ENCODE measurements at regions not wholly inside any gene's neighbourhood (a gene's known extent, or its start where the extent isn't known, plus 50 kb on each side); places are given as distances from the start of the nearest gene placed in this dataset.

DNA sequence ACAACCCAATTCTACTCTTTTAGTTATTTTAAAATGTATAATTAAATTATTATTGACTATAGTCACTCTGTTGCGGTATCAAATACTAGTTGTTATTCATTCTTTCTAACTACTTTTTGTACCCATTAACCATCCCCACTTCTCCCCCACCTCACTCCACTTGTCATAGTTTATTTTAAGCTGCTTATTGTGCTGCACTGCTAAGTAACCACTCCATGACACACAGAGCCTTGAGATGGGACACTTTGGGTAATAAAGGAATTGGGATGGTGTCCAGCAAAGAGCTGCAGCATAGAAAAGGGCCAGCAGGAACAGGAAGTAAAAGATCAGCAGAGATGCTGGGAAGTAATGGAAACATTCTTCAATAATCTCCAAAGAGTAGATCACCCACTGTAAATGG is 123.0 kb downstream of the RPS29 start:
- no peak for DNase-seq

GRCh38 chr14:49461529-49462401 is 124.4 kb downstream of the RPS29 start:
- DNase-seq: peak; percentile 73

DNA sequence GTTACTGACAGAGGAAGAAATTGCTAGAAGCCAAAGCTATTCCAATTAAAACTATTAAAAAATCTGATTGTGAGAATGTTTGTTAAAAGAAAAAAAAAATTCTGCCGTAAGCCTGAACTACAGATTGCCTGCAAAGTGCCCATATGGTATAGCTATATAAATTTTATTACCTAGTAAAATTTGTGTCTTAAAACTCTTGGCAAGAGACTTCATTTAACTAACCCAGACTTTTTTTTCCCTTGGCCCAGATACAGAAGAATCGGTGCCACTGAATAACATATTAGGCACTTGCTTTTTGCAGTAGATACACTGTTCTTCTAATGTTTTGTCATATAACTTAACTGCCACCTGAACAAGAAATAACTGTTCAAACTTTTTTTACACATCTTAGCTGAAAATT is 125.5 kb downstream of the RPS29 start:
- DNase-seq: no peak

DNA sequence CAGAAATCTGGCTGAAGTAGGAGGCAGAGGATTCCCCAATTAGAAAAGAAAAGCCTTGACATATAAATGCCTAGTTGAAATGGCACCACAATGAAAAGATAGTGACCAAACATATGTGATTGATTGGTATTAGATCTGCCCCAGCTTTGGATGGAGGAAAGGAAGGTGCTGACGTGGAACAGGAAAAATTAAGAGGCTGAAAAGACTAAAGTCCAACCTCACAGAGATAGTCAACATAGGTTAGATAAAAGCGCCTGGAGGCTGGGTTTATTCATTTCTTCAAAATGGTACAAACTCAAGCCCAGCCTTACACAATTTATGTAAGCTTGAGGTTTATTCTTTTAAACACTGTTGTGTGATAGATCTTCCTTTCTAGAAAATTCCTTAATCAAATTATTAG is 129.6 kb downstream of the RPS29 start:
- no peak for DNase-seq

GRCh38 chr14:49451938-49452337 is 134.2 kb downstream of the RPS29 start:
- DNase-seq: no peak

DNA sequence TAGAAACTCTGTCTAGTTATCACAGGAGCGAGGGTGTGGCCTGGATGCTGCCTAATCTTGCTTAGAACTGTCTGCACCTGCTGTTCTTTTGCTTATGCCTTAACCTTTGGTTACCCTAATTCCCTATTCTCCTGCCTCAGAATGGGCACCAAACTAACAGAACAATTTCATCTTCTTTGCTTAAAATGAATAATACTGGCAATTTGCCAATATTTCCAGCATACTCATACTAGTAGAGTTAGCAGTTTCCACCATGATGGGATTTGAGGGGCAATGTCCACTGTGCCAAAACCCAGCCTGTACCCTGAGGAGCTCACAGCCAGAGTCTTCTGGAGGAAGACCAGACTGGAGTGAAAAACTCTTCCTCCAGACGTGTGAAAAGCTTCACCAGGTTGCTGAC is 136.4 kb downstream of the RPS29 start:
- no peak for DNase-seq

DNA sequence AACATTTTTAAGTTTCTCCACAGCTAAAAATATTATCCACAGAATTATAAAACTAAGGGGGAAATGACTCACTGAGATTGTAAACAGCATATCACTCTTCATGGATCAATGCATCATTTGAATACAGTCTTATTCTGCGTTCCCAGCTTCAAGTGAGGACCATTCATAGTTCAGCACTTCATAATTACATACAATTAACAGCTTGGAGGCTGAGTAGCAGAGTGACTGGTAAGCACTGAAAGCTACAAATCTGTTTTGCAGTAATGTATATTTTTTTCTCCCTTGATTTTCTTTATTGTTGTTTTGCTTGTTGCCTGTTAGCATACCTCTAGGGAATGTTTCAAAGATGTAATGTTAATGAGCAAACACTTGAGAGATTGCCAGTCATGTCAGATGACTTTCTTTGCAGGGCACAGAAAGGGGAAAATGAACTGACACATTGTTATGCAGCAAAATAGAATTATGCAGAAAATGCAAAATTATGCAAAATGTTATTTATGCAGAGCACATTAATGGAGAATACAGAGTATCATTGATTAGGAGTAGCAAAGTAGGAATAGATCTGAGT is 138.6 kb downstream of the RPS29 start:
- no peak for DNase-seq

DNA sequence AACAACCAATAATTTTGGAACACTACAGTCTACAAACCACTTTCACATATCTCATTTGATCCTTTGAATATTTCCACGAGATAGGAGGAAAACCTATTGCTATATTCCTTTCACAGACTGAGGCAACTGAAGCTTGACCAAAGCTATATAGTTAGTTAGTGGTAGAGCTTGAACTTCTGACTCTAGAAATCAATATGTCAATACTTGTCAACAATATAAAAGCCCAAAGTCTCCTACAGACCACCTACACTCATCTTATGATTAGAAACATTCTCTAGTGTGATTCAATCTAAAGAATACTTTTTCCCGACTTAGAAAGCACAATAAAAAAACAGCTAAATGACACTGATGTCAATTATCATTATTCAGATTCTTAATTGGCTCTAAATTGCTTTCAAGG is 139.4 kb downstream of the RPS29 start:
- no peak for DNase-seq

DNA sequence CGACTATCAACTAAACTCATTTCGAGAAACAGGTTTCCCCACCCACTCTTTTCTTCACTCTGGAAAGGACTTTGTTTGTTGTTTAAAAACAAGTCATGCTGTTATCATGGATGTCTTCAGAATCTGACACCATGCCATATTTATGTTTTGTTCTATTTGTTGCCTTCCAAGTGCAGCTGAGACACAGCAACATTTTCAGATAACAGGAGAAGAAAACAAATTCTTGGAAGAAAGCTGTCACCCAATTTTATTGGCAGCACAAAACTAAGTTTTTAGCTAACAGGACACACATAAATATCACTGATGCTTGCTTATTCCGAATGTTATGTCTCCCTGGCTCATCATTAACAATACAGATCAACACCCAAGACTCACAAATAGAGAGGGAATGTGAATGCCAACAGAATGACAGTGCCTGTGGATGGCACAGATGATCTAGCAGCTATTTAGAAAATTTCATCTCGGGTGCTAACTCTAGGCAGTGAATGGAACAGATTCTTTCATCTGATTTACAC is 147.9 kb downstream of the RPS29 start:
- DNase-seq: no peak

DNA sequence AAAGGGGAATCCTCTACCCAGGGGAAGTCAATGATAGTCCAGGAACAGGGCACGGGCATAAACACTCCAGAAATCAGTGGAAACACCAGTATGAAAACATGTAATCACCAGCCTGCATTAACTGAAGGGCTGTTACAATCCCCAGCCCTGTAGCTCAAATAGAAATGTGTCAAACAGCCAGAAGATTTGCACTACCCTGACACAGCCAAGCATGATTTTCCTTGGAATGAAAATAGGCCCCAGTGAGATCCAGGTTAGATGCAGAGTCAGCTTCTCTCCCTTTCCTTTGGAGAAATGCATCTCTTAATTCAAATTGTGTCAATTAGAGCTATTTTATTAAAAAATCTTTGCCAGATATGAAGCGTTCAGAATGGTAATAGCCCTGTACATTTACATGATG is 158.1 kb downstream of the RPS29 start:
- no peak for DNase-seq

DNA sequence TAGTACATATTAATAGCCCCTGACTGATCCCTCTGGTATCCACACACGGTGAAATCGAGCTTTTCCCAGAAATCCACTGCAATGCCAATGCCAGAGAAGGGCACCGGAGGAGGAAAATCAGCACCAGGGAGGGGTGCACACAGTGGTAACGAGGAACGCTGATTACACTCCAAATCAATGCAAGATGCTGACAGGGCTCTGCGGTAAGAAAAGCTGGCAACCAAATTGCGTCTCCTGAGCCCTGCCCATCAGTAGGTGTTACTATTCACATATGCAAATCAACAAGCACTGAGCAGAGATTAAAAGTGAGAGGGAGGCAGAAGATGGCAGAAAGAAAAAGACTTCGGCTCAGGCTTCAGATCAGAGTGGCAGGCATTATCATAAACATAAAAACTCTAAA is 159.1 kb downstream of the RPS29 start:
- peak; percentile 22 for DNase-seq

GRCh38 chr14:49425921-49426320 is 160.3 kb downstream of the RPS29 start:
- DNase-seq: no peak

DNA sequence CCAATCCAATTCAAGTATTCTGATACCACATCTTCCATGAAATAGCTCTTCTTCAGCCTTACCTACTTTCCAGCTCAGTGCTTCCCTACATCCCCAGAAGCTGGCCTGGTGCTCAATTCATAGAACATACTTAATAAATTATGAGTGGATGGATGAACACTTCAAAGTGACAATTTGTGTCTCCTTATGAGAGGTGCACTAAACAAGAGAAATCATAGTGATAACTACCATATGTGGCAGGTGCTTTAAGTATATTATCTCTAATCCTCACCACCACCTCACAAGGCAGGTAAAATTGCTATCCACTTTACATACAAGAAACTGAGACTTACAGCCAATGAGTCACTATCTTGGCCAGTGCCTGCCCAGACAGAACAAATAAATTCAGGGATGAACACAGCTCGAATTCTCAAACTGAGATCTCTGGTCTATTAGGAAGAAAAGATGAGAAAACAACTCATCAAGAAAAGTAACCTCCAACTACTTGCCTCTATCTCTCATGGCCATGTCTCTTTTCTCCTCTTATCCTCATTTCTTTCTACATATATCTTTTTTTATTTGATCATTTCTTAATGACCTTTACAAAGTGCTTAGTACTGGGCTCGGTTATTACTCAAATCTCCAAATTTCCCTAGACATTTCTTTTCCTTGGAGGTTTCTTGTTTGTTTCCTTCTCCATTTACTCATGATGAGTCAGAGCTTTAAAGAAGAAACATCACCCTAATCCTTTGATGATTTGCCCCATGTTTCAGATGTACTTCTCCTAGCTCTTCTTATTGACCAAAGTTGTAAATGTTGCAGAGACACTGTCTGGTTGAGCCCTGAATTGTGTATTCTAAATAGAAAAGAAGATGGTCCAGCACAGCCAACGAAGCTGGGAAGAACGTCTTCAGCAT is 161.5 kb downstream of the RPS29 start:
- DNase-seq: no peak

DNA sequence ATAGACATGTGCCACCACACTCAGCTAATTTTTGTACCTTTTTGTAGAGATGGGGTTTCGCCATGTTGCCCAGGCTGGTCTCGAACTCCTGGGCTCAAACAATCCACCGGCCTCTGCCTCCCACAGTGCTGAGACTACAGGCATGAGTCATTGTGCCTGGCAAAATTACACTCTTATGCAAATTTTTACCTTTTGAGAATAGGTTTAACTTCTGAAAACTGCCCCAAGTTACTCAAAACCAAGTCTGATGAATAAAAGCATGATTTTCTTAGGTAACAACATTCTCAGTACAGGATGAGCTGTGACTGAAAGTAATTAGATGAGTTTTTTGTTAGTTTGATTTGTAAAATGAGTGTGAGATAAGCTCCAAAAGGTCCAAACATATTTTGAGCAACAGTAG is 166.0 kb downstream of the RPS29 start:
- no peak for DNase-seq

- DNase-seq: no peak
Measured at GRCh38 chr14:49418789-49419188, 167.4 kb downstream of the RPS29 start.

DNA sequence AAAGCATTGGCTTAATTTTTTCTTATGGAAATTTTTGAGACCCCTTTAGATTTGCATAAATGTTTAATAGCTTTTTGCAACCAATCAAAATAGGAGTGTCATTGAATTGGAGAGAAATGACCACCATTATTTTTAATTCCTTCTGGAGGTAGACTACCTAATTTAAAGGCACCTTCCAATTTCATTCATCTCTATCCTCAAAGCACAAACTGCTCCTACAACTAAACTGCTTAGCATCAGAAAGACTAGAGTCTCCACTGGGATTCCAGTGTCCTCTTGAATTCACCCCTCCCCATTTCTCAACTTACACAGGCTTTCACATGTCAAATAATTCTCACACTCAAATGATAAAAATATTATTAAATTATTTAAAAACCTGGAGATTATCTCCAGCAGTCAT is 168.4 kb downstream of the RPS29 start:
- no peak for DNase-seq

- DNase-seq: no peak
Measured at GRCh38 chr14:49408187-49408933, 177.8 kb downstream of the RPS29 start.

GRCh38 chr14:49405291-49405690 is 180.9 kb downstream of the RPS29 start:
- DNase-seq: no peak

GRCh38 chr14:49401373-49401772 is 184.8 kb downstream of the RPS29 start:
- DNase-seq: no peak

DNA sequence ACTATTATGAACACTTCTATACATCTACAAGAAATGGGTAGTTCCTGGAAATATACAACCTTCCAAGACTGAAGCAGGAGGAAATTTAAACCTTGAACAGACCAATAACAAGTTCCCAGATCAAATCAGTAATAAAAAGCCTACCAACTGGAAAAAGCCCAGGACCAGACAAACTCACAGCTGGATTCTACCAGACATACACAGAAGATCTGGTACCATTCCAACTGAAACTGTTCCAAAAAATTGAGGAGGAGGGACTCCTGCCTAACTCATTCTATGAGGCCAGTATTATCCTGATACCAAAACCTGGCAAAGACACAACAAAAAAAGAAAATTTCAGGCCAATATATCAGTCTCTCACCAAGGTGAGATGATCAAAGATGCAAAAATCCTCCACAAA is 189.4 kb downstream of the RPS29 start:
- DNase-seq: no peak

GRCh38 chr14:49381778-49382177 is 204.4 kb downstream of the RPS29 start:
- no peak for DNase-seq

GRCh38 chr14:49367696-49368095 is 218.5 kb downstream of the RPS29 start:
- no peak for DNase-seq

DNA sequence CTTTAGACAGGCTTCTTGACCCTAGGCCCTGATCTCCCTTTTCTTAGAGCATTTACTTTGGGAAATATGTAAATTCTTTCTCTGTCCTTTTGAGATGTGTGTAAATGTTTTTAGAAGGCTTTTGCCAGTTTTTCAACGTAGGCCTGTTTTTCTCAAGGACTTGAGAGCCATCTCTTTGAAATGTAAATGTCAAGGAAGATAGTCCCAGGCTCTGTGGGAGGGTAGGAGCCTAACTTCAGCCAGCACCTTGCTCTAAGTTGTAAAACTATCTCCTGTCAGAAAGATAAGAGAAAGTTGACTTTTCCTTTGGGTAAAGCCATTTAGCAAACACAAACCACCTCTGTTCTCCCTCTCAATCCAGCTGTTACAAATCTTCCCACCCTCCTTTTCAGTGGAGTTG is 219.8 kb downstream of the RPS29 start:
- DNase-seq: no peak
